SK-N-SH (cell line): ENCODE measurements at regions not wholly inside any gene's neighbourhood (a gene's known extent, or its start where the extent isn't known, plus 50 kb on each side); places are given as distances from the start of the nearest gene placed in this dataset.

Source experiments
- FOXM1 ChIP-seq: IDR thresholded peaks from 2 replicates; pipeline ENCODE4 v1.4.0; 2012; ENCODE audit warnings: low read depth, mild to moderate bottlenecking
- GATA2 ChIP-seq: sonication (generic); formaldehyde crosslinking; IDR thresholded peaks from 2 replicates; pipeline ENCODE4 v1.5.0; 2020; ENCODE audit warnings: mild to moderate bottlenecking, missing genetic modification reagents
- MEF2A ChIP-seq: IDR thresholded peaks from 2 replicates; pipeline ENCODE4 v1.4.0; 2012; ENCODE audit warnings: low read depth, borderline replicate concordance
- NRF1 ChIP-seq: IDR thresholded peaks from 2 replicates; pipeline ENCODE4 v1.6.1; 2012; ENCODE audit warnings: low read depth, mild to moderate bottlenecking, low read length
- POLR2AphosphoS5 ChIP-seq: IDR thresholded peaks from 2 replicates; pipeline ENCODE4 v1.6.1; 2012; ENCODE audit warnings: low read depth, low read length
- RFX5 ChIP-seq: IDR thresholded peaks from 2 replicates; pipeline ENCODE4 v1.6.1; 2012; ENCODE audit warnings: mild to moderate bottlenecking, improper control_type of control experiment, low read length
- TEAD4 ChIP-seq: IDR thresholded peaks from 2 replicates; pipeline ENCODE4 v1.4.0; 2012; ENCODE audit warnings: mild to moderate bottlenecking, borderline replicate concordance; ENCODE audit not compliant: insufficient read depth
- TF ChIP-seq, protein P1 (sequence below): fragments of 200-600 bp; sonication (generic); IDR thresholded peaks from 2 replicates; pipeline ENCODE4 v1.6.1; 2017; ENCODE audit warnings: antibody characterized with exemption, mild to moderate bottlenecking, moderate library complexity

DNA sequence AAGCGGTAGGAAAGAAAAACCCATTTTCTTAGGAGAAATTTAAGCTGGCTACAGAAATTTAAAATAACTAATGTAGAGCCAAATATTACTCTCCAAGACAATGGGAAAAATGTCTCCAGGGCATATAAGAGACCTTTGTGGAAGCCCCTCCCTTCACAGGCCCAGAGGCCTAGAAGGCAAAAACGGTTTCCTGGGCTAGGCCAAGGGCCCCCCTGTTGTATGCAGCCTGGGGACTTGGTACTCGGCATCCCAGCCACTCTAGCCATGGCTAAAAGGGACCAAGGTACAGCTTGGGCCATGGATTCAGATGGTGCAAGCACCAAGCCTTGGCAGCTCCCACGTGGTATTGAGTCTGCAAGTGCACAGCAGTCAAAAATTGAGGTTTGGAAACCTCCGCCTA is 90.1 kb downstream of the CGGBP1 start:
- no peak for TF ChIP-seq NRF1
- TF ChIP-seq, protein P1, sequence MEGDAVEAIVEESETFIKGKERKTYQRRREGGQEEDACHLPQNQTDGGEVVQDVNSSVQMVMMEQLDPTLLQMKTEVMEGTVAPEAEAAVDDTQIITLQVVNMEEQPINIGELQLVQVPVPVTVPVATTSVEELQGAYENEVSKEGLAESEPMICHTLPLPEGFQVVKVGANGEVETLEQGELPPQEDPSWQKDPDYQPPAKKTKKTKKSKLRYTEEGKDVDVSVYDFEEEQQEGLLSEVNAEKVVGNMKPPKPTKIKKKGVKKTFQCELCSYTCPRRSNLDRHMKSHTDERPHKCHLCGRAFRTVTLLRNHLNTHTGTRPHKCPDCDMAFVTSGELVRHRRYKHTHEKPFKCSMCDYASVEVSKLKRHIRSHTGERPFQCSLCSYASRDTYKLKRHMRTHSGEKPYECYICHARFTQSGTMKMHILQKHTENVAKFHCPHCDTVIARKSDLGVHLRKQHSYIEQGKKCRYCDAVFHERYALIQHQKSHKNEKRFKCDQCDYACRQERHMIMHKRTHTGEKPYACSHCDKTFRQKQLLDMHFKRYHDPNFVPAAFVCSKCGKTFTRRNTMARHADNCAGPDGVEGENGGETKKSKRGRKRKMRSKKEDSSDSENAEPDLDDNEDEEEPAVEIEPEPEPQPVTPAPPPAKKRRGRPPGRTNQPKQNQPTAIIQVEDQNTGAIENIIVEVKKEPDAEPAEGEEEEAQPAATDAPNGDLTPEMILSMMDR, result no peak
- no peak for TF ChIP-seq RFX5
- TF ChIP-seq FOXM1, result no peak
- no peak for TF ChIP-seq GATA2 (CRISPR knock-in tag)
- TF ChIP-seq TEAD4, result no peak
- TF ChIP-seq POLR2AphosphoS5, result no peak
- no peak for TF ChIP-seq MEF2A
